K562 (cell line): ENCODE measurements at regions not wholly inside any gene's neighbourhood (a gene's known extent, or its start where the extent isn't known, plus 50 kb on each side); places are given as distances from the start of the nearest gene placed in this dataset.
"Not testable (repeated sequence)": the region's sequence is repeated elsewhere in the genome, so short reads cannot be mapped to it uniquely, and the experiment has no call there.

ENCODE experiments used
- ATAC-seq: fragments of 200-7000 bp; cut with Tn5 transposase; 3 replicates; pipeline ENCODE4 v1.9.1; 2020; ENCODE audit warnings: moderate library complexity
- BruUV-seq: library from RNA; stranded (reverse); fragments of 400-500 nt; replicated peaks from 2 replicates; lab custom pipeline; 2021; lab: Mats Ljungman, UMichigan
- CTCF ChIA-PET: fragments of 300-600 bp; formaldehyde crosslinking; extraction: SDS; loops from one replicate; lab custom pipeline; 2021; ENCODE audit warnings: low intra/inter-chr PET ratio; lab: Yijun Ruan, JAX
- POLR2A ChIA-PET: fragments of 300-600, 350-650 bp; sonication (Branson Sonifier 250); formaldehyde crosslinking; extraction: SDS; loops from one replicate; lab custom pipeline; 2021; ENCODE audit warnings: antibody characterized with exemption, inconsistent platforms; lab: Yijun Ruan, JAX
- DNase-seq, 4 experiments: peaks; one replicate each; pipeline versions ENCODE4 v3.0.0 to v3.0.0-alpha.2; 2011 to 2018; ENCODE audit warnings: low spot score in 3 of 4, mixed read lengths in 3 of 4; ENCODE audit errors: extremely low read depth in 1 of 4
- FAIRE-seq: peaks from 2 replicates; lab custom pipeline; 2011; peaks lifted over from hg19 to GRCh38; lab: Jason Lieb, UNC
- H2AFZ ChIP-seq: 2 replicates; pipeline ENCODE4 v1.6.0; 2011; ENCODE audit warnings: low read depth, low read length, control low read depth, inconsistent platforms
- H3K27ac ChIP-seq: fragments of 200-600 bp; 3 replicates; pipeline ENCODE4 v1.8.0; 2011; ENCODE audit warnings: low read depth, mild to moderate bottlenecking, control low read depth, inconsistent platforms, low read length, moderate library complexity, mixed read lengths; ENCODE audit errors: extremely low read depth
- H3K27me3 ChIP-seq, 2 experiments: fragments of 300-600 bp in 1 of 2; 2 replicates in 1 of 2; 3 replicates in 1 of 2; pipeline versions ENCODE4 v1.6.0 to v1.8.0; 2011; ENCODE audit warnings: inconsistent platforms in 2 of 2, low read length in 2 of 2, mild to moderate bottlenecking in 1 of 2, mixed read lengths in 1 of 2, moderate library complexity in 1 of 2; ENCODE audit not compliant: control insufficient read depth in 2 of 2, insufficient read depth in 2 of 2
- H3K36me3 ChIP-seq: fragments of 300-600 bp; 3 replicates; pipeline ENCODE4 v1.8.0; 2011; ENCODE audit warnings: mild to moderate bottlenecking, low read length, inconsistent platforms; ENCODE audit not compliant: control insufficient read depth, insufficient read depth
- H3K4me1 ChIP-seq, 2 experiments: fragments of 200-600 bp in 1 of 2; replicated peaks in 1 of 2; 2 replicates in 1 of 2; 3 replicates in 1 of 2; pipeline versions ENCODE4 v1.5.1 to v1.8.0; 2011; ENCODE audit warnings: inconsistent platforms in 2 of 2, low read length in 2 of 2, mild to moderate bottlenecking in 1 of 2, mixed read lengths in 1 of 2, moderate library complexity in 1 of 2; ENCODE audit not compliant: control insufficient read depth in 2 of 2, insufficient read depth in 2 of 2
- H3K4me2 ChIP-seq: 2 replicates; pipeline ENCODE4 v1.6.1; 2011; ENCODE audit warnings: low read length, control low read depth, inconsistent platforms, mixed read lengths; ENCODE audit not compliant: insufficient read depth
- H3K4me3 ChIP-seq: fragments of 200-600 bp; sonication (generic), shearing (Covaris generic); 2 replicates; pipeline ENCODE4 v1.5.1; 2016; ENCODE audit warnings: control low read depth, inconsistent platforms
- H3K79me2 ChIP-seq: fragments of 200-600 bp; 3 replicates; pipeline ENCODE4 v1.8.0; 2011; ENCODE audit warnings: low read length, inconsistent platforms; ENCODE audit not compliant: control insufficient read depth, insufficient read depth
- H3K9ac ChIP-seq, 2 experiments: 2 replicates each; pipeline versions ENCODE4 v1.6.0 to v1.6.1; 2011; ENCODE audit warnings: low read depth in 2 of 2, low read length in 2 of 2, control low read depth in 1 of 2, inconsistent platforms in 1 of 2, mild to moderate bottlenecking in 1 of 2, mixed read lengths in 1 of 2; ENCODE audit not compliant: insufficient read depth in 1 of 2
- H3K9me1 ChIP-seq: one replicate; pipeline ENCODE4 v1.6.0; 2011; ENCODE audit warnings: inconsistent platforms, mild to moderate bottlenecking, low read length, moderate library complexity; ENCODE audit not compliant: control insufficient read depth, insufficient read depth
- H3K9me3 ChIP-seq: replicated peaks from 2 replicates; pipeline ENCODE4 v1.5.1; 2011; ENCODE audit warnings: low read depth, low read length, inconsistent platforms; ENCODE audit not compliant: control insufficient read depth, insufficient read depth
- H4K20me1 ChIP-seq: replicated peaks from 2 replicates; pipeline ENCODE4 v1.6.1; 2011; ENCODE audit warnings: low read length, inconsistent platforms, mixed read lengths; ENCODE audit not compliant: control insufficient read depth, insufficient read depth
- RAD21 ChIP-seq, 2 experiments: fragments of 250-450 bp in 1 of 2; fragments of 450-650 bp in 1 of 2; sonication (Bioruptor Pico) in 1 of 2; formaldehyde crosslinking in 1 of 2; IDR thresholded peaks in 1 of 2; conservative IDR thresholded peaks in 1 of 2; 2 replicates each; pipeline versions ENCODE4 v1.4.0 to v1.8.0; 2020 to 2022; ENCODE audit warnings: mild to moderate bottlenecking in 2 of 2, moderate library complexity in 1 of 2
- WGBS: fragments of 100-300 bp; shearing (Covaris generic); methylation state at CpG from one replicate; pipeline ENCODE4 v1.1.6; 2016; ENCODE audit warnings: low coverage, mixed read lengths; ENCODE audit not compliant: insufficient coverage; ENCODE audit errors: missing lambda C conversion rate; 5-methylcytosine and 5-hydroxymethylcytosine counted together
- in situ Hi-C: fragments of 300-500 bp; cut with MboI; formaldehyde crosslinking; loops from 4 replicates; pipeline ENCODE4 v1.15.0; 2018; ENCODE audit warnings: inconsistent platforms, mixed read lengths
- intact Hi-C: fragments of 100-400 bp; cut with micrococcal nuclease; formaldehyde crosslinking; loops from 2 replicates; pipeline ENCODE4 v1.14.2; 2022
- TF ChIP-seq, protein P1 (sequence below), 3 experiments: IDR thresholded peaks in 2 of 3; conservative IDR thresholded peaks in 1 of 3; 2 replicates each; pipeline ENCODE4 v1.5.1; 2011 to 2012; ENCODE audit warnings: low read length in 3 of 3, mild to moderate bottlenecking in 3 of 3, control low read depth in 2 of 3, improper control_type of control experiment in 1 of 3, inconsistent platforms in 1 of 3, low read depth in 1 of 3, mixed read lengths in 1 of 3, moderate library complexity in 1 of 3; ENCODE audit not compliant: insufficient read depth in 2 of 3

DNA sequence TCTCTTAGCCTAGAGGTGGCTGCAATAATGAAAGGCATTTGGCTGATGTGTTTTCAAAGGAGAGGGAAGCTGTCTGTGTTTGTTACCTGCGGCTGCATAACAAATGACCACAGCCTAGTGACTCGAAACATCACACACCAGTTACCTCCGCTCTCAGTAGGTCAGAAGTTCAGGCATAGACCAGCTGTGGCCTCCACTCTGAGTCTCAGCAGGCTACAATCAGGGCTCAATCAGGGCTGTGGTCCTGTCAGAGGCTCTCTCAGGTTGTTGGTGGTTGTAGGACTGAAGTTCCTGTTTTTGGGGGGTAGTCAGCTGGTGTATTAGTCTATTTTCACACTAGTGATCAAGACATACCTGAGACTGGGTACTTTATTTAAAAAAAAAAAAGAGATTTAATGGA lies 1381.5 kb downstream of the CDH12 start:
- in situ Hi-C loops, H3K4me2 ChIP-seq, H3K79me2 ChIP-seq, BruUV-seq, FAIRE-seq, H3K9ac ChIP-seq, DNase-seq, H3K9me3 ChIP-seq, H3K4me3 ChIP-seq, H3K27me3 ChIP-seq, H3K36me3 ChIP-seq, POLR2A ChIA-PET, H4K20me1 ChIP-seq, H3K9me1 ChIP-seq, ATAC-seq, H2AFZ ChIP-seq, intact Hi-C loops, H3K27ac ChIP-seq, H3K4me1 ChIP-seq, CTCF ChIA-PET: not testable (repeated sequence)
- WGBS: 83% methylated on average over 3 of the region's 3 CpGs

DNA sequence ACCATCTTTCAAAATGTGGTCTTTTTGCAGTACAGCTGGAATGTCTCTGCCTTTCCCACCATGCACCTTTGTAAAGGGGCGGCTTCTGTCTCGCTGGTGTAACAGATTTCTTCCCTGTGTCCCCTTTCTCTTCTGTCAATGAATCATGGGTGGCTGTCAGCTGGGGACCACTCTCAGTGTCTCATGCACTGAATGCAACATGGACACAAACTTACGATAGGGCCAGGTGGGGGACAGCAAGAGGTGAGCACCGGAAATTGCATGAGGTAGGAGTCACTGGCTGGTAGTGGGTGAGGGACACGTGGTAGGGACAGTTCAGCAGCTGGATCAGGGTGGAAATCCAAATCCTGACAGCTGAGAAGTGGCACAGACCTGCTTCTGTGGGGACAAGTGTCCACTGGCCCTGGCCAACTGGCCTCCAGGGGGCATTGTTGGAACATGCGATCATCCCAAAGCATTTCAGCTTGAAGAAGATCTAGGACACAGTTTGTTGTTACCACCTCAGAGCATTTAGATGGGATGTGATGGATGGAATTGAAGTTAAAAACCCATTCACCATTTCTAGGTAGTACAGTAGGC lies 1383.5 kb downstream of the CDH12 start:
- H3K4me3 ChIP-seq, in situ Hi-C loops, H3K79me2 ChIP-seq, H3K9me1 ChIP-seq, POLR2A ChIA-PET, H3K4me1 ChIP-seq, H3K27ac ChIP-seq, H2AFZ ChIP-seq, BruUV-seq, H3K9ac ChIP-seq, H4K20me1 ChIP-seq, CTCF ChIA-PET, H3K9me3 ChIP-seq, H3K4me2 ChIP-seq, H3K36me3 ChIP-seq, FAIRE-seq, H3K27me3 ChIP-seq, intact Hi-C loops: not testable (repeated sequence)
- 61% methylated on average over 6 of the region's 6 CpGs for WGBS
- peak; percentile 85 for ATAC-seq
- peak in 2 of 4 experiments; percentile 10 to 58 for DNase-seq
- peak in 1 of 2 experiments; percentile 45; a peak in 2 of 4 replicates for TF ChIP-seq RAD21 (CRISPR knock-in tag; conservative IDR thresholded peaks at IDR 0.05 in 1 of 2, IDR thresholded peaks at IDR 0.05 in 1 of 2)
- TF ChIP-seq, protein P1, sequence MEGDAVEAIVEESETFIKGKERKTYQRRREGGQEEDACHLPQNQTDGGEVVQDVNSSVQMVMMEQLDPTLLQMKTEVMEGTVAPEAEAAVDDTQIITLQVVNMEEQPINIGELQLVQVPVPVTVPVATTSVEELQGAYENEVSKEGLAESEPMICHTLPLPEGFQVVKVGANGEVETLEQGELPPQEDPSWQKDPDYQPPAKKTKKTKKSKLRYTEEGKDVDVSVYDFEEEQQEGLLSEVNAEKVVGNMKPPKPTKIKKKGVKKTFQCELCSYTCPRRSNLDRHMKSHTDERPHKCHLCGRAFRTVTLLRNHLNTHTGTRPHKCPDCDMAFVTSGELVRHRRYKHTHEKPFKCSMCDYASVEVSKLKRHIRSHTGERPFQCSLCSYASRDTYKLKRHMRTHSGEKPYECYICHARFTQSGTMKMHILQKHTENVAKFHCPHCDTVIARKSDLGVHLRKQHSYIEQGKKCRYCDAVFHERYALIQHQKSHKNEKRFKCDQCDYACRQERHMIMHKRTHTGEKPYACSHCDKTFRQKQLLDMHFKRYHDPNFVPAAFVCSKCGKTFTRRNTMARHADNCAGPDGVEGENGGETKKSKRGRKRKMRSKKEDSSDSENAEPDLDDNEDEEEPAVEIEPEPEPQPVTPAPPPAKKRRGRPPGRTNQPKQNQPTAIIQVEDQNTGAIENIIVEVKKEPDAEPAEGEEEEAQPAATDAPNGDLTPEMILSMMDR (IDR thresholded peaks at IDR 0.05 in 2 of 3, conservative IDR thresholded peaks at IDR 0.05 in 1 of 3; ENCODE audit: insufficient read depth in 2 of 3, low read depth in 1 of 3, low read length in 3 of 3): peak; percentile 49 to 60 (median 54)

DNA sequence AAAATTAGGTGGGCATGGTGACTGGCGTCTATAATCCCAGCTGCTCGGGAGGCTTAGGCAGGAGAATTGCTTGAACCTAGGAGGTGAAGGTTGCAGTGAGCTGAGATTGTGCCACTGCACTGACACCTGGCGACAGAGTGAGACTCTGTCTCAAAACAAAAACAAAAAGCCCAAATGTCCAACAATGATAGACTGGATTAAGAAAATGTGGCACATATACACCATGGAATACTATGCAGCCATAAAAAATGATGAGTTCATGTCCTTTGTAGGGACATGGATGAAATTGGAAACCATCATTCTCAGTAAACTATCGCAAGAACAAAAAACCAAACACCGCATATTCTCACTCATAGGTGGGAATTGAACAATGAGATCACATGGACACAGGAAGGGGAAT lies 1385.6 kb downstream of the CDH12 start:
- H3K9me1 ChIP-seq, DNase-seq, FAIRE-seq, H3K9ac ChIP-seq, ATAC-seq, H3K4me3 ChIP-seq, H3K79me2 ChIP-seq, H3K36me3 ChIP-seq, CTCF ChIA-PET, H3K9me3 ChIP-seq, BruUV-seq, POLR2A ChIA-PET, H3K27me3 ChIP-seq, H3K4me2 ChIP-seq, H2AFZ ChIP-seq, H4K20me1 ChIP-seq, intact Hi-C loops, H3K4me1 ChIP-seq, H3K27ac ChIP-seq, in situ Hi-C loops: not testable (repeated sequence)
- WGBS: 77% methylated on average over 1 of the region's 5 CpGs
